Urinary bladder (tissue), 3 donors: ENCODE measurements at regions not wholly inside any gene's neighbourhood (a gene's known extent, or its start where the extent isn't known, plus 50 kb on each side); places are given as distances from the start of the nearest gene placed in this dataset.

ENCODE experiments used
- DNase-seq: peaks from one replicate; pipeline ENCODE4 v3.0.0-alpha.2; 2015; ENCODE audit errors: extremely low spot score
- H3K27ac ChIP-seq: one replicate; pipeline ENCODE4 v1.5.1; 2013; ENCODE audit warnings: low read depth, mild to moderate bottlenecking, moderate library complexity
- H3K36me3 ChIP-seq: one replicate; pipeline ENCODE4 v1.6.1; 2013; ENCODE audit warnings: mild to moderate bottlenecking, moderate library complexity; ENCODE audit not compliant: insufficient read depth
- H3K4me1 ChIP-seq: one replicate; pipeline ENCODE4 v1.6.1; 2013; ENCODE audit warnings: mild to moderate bottlenecking, moderate library complexity; ENCODE audit not compliant: insufficient read depth
- H3K4me3 ChIP-seq: one replicate; pipeline ENCODE4 v1.5.1; 2013; ENCODE audit warnings: low read depth, low read length
- WGBS: extraction: QIAGEN DNeasy Blood & Tissue Kit; methylation state at CpG from one replicate; pipeline ENCODE4 v1.1.7; 2013; 5-methylcytosine and 5-hydroxymethylcytosine counted together
- donor health status: healthy with polysubstance abuse.
- donor health status: healthy.

DNA sequence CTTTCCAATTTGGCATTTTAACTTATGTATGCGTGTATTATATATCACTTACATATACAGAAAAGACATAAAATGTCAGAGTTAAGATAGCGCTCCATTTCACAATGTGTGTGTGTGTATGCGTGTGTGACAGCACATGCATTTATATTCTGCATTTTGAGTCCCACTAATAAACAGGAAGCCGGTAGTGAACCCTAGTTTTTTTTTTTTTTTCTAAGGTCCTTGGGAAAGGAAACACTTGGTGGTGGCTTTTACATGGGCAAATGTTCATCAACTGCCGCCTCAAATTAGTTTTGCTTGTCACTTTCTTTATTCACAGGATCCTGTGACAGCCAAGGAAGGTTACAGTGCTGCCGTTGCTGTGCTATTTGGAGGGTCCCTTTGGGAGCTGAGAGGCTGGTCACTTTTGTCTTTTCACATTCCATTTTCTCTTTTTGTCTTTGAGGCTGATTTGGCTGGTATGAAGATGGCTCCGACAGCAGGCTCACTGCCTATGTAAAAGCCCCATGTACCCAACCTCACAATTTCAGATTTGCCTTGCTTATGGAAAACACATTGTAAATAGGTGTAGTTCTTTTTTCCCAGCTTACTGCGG lies 298.9 kb downstream of the CSNK1G3 start:
- Histone ChIP-seq H3K36me3 (no peaks in the 10 kb centered on the region), H3K4me1 (no peaks in the 10 kb centered on the region)

DNA sequence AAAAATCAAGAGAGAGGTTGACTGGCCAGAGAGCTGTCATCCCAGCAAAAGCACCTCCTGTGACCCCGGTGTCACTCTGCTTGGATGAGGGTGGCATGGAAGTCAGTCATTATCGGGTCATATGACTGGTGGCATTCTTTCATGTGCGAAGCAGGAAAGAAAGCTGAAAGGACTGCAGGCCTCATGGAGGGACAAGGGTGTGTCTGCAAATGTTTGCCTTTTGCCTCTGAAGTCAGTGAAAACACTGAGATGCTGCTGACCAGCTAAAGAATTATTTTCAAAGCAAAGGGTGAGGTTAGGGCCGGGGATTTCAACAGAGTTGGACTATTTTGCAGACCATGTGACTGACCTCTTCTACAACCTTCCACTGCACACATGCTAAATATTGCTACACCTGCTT lies 298.3 kb downstream of the CSNK1G3 start:
- Histone ChIP-seq H3K27ac (no peak overlapping the region), H3K4me1 (no peaks in the 10 kb centered on the region), H3K36me3 (no peaks in the 10 kb centered on the region), H3K4me3 (no peak overlapping the region)
- no peak for DNase-seq
- 56% methylated on average over 4 of the region's 4 CpGs for WGBS

More for the DNA sequence above, 298.9 kb downstream of the CSNK1G3 start:
- Histone ChIP-seq H3K4me3 (no peak overlapping the region), H3K27ac (no peak overlapping the region)
- 86% methylated on average over 8 of the region's 8 CpGs for WGBS
- DNase-seq: no peak

- no peaks in the 10 kb centered on the region for H3K4me1 ChIP-seq
- H3K4me3 ChIP-seq: no peak overlapping the region
- no peak for DNase-seq
- WGBS: 63% methylated on average over 7 of the region's 7 CpGs
- H3K36me3 ChIP-seq: no peaks in the 10 kb centered on the region
- no peak overlapping the region for H3K27ac ChIP-seq
Measured at GRCh38 chr5:123809594-123810221, 297.7 kb downstream of the CSNK1G3 start.

DNA sequence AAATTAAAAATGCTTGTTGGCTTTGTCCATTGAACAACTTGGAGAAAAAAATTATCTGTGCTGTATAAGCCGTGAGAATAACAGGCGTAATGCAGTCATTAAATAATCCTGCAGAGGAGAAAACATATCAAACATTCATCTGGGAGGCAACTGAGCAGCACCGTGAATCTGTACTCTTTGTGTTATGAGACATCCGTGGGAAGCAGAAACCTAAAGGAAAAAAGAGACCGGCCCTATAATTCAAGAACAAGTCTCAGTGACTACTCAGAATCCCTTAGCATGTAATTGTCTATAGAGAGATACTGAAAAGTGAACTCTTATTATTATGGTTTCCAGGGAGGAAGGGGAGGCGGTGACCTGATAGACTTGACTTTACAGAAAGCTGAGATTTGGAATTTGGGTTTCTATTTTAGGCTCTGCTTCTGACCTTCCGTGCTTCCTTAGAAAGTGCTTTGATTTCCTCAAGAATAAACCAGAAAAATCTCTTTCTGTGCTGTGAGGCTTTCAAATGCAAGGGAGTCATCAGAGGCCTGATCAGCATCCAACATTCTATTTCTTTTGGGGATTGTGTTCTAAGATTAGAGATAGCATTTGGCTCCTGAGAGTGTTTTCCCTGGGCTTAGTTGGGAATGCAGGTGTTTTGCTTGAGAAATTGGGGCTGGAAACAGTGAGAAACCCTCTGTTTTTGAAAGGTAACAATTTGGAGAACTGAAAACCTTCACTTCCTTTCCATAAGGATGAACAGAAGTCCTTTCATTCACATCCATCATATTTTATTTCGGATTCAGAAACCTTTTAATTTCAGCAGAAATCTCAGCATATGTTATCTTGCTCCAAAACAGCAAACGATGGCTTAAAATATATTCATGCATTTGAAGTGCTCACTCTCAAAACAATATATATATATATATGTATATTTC lies 296.7 kb downstream of the CSNK1G3 start:
- 84% methylated on average over 9 of the region's 9 CpGs for WGBS
- no peak for DNase-seq
- H3K4me1 ChIP-seq: no peaks in the 10 kb centered on the region

DNA sequence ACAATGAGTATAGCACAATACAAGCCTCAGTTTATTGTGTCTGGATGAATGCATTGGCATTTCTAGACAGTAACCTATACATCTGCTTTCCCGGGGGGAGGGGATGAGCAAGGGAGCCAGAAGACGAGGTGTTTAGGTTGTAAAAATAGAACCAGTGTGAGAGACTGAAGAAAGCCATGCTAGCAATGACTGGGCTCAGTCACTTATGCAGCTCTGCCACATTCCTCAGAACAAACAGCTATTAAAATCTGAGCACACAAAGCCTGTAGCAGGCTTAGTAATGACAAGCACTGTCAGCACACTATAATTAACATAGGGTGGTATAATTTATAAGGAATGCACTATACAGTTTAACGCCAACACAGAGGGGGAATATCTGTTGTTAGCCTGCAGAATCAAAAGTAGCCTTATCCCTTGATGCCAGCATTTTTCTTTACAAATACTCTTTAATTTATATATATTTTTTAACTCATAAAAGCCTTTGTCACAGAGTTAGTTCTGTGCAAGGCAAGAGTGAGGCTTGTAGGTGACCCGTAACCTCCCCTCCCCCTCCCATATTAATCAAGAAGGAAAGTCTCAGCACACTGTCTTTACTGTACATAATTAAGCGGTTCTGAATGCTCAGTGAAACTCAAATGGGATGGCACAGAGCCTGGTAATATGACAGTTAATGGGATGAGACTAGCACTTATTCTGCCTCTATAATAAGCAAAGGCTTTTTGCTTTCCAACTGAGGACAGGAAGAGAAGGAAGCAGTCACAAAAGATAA lies 295.4 kb downstream of the CSNK1G3 start:
- no peaks in the 10 kb centered on the region for H3K4me1 ChIP-seq
- H3K4me3 ChIP-seq: no peak overlapping the region
- H3K36me3 ChIP-seq: no peaks in the 10 kb centered on the region
- H3K27ac ChIP-seq: no peak overlapping the region
- no peak for DNase-seq
- 48% methylated on average over 5 of the region's 5 CpGs for WGBS

More for the DNA sequence above, 296.7 kb downstream of the CSNK1G3 start:
- H3K36me3 ChIP-seq: no peaks in the 10 kb centered on the region
- H3K27ac ChIP-seq: no peak overlapping the region
- H3K4me3 ChIP-seq: no peak overlapping the region

DNA sequence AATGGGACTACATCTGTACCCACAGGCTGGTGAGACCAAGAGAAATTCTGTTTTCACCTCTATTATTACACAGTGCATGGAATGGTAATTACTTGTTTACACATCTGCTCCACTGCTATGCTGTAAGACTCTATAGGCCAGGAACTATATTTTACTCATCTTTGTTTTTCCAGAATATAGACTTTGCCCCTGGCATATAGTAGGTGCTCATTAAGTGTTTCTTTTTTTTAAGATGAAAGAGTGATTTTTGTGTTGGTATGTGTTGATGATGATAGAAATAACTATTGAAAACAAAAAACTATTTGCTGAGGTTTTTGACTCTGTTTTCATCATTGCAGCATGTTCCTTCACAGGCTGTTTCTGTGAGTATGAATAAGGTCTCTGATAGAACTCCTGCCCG lies 294.7 kb downstream of the CSNK1G3 start:
- H3K4me3 ChIP-seq: no peak overlapping the region
- no peak for DNase-seq
- no peaks in the 10 kb centered on the region for H3K4me1 ChIP-seq
- H3K36me3 ChIP-seq: no peaks in the 10 kb centered on the region
- WGBS: 70% methylated on average over 1 of the region's 1 CpG
- no peak overlapping the region for H3K27ac ChIP-seq

- no peaks in the 10 kb centered on the region for H3K4me1 ChIP-seq
- DNase-seq: no peak
- no peaks in the 10 kb centered on the region for H3K36me3 ChIP-seq
- H3K27ac ChIP-seq: no peak overlapping the region
- no peak overlapping the region for H3K4me3 ChIP-seq
Measured at GRCh38 chr5:123805300-123805699, 293.3 kb downstream of the CSNK1G3 start.

- H3K36me3 ChIP-seq: no peaks in the 10 kb centered on the region
- DNase-seq: no peak
- WGBS: 93% methylated on average over 3 of the region's 3 CpGs
- no peaks in the 10 kb centered on the region for H3K4me1 ChIP-seq
- no peak overlapping the region for H3K4me3 ChIP-seq
- H3K27ac ChIP-seq: no peak overlapping the region
Measured at GRCh38 chr5:123803359-123803758, 291.4 kb downstream of the CSNK1G3 start.

DNA sequence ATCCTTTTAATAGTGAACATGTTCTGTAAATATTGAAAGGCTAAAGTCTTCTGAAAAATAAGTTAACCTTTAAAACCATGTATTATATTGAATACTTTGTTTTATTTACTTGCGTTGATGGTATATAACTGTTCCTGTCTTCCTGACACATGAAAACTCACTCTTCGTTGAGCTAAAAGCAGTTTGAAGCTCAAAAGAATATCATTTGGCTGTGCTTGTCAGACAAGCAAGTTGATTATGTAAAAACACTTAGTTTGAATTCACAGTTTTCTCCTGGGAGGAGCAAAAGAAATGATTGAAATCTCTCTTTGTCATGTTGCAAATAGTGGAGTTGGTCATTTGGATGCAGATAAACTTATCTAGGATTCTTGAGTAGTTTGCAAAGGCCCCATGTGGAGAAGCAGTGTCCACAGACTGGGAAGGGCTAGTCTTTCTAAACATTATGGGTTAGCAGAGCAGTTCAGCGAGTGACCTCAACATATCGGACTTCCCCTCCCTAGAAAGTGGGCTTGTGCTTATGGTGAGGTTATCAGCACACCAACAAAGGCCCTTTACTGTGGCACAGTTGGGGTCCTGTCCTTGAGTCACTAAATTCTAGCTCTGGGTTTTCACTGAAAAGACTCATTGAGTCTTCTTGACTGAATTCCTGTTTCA lies 290.4 kb downstream of the CSNK1G3 start:
- 92% methylated on average over 4 of the region's 4 CpGs for WGBS

GRCh38 chr5:123800640-123801039 lies 288.7 kb downstream of the CSNK1G3 start:
- H3K4me3 ChIP-seq: no peak overlapping the region
- 74% methylated on average over 1 of the region's 1 CpG for WGBS
- DNase-seq: no peak

More for the DNA sequence above, 290.4 kb downstream of the CSNK1G3 start:
- no peaks in the 10 kb centered on the region for H3K36me3 ChIP-seq
- no peak for DNase-seq
- no peaks in the 10 kb centered on the region for H3K4me1 ChIP-seq
- H3K4me3 ChIP-seq: no peak overlapping the region
- H3K27ac ChIP-seq: no peak overlapping the region

DNA sequence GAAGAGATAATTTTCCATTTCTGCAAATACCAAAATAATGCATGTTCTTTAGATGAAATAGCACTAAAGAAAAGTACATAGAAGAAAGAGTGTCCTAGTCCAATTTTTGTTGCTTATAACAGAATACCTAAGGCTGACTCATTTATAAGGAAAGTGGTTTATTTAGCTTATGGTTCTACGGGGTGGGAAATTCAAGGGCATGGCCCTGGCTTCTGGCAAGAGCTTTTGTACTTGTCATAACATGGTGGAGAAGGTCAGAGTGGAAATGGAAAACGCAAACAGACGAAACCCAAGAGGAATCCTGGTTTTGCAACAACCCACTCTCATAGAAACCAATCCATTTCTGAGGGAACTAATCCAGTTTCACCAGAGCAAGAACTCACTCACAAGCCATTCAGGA lies 283.7 kb downstream of the CSNK1G3 start:
- no peak overlapping the region for H3K27ac ChIP-seq
- no peaks in the 10 kb centered on the region for H3K4me1 ChIP-seq
- DNase-seq: no peak
- H3K4me3 ChIP-seq: no peak overlapping the region
- 89% methylated on average over 3 of the region's 3 CpGs for WGBS
- no peaks in the 10 kb centered on the region for H3K36me3 ChIP-seq

More at GRCh38 chr5:123800640-123801039, 288.7 kb downstream of the CSNK1G3 start:
- Histone ChIP-seq H3K4me1 (no peaks in the 10 kb centered on the region), H3K36me3 (no peaks in the 10 kb centered on the region), H3K27ac (no peak overlapping the region)

DNA sequence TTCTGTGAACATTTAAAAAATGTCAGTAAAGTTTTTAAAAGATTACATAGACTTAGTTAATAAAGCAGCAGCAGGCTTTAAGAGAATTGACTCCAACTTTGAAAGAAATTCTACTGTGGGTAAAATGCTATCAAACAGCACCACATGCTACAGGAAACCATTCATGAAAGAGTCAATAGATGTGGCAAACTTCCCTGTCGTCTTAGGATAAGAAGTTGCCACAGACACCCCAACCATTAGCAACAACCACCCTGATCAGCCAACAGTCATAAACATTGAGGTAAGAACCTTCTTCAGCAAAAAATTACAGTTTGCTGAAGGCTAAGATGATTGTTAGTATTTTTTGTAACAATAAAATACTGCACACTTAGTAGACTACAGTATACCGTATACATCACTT lies 278.2 kb downstream of the CSNK1G3 start:
- H3K4me1 ChIP-seq: no peaks in the 10 kb centered on the region
- DNase-seq: no peak
- H3K4me3 ChIP-seq: no peak overlapping the region
- WGBS: 84% methylated on average over 2 of the region's 2 CpGs
- no peaks in the 10 kb centered on the region for H3K36me3 ChIP-seq
- H3K27ac ChIP-seq: no peak overlapping the region

- no peak overlapping the region for H3K27ac ChIP-seq
- no peaks in the 10 kb centered on the region for H3K36me3 ChIP-seq
- DNase-seq: no peak
- no peaks in the 10 kb centered on the region for H3K4me1 ChIP-seq
- no peak overlapping the region for H3K4me3 ChIP-seq
Measured at GRCh38 chr5:123787635-123788034, 275.7 kb downstream of the CSNK1G3 start.
